ENCODE measurements at regions not wholly inside any gene's neighbourhood (a gene's known extent, or its start where the extent isn't known, plus 50 kb on each side); places are given as distances from the start of the nearest gene placed in this dataset.

DNA sequence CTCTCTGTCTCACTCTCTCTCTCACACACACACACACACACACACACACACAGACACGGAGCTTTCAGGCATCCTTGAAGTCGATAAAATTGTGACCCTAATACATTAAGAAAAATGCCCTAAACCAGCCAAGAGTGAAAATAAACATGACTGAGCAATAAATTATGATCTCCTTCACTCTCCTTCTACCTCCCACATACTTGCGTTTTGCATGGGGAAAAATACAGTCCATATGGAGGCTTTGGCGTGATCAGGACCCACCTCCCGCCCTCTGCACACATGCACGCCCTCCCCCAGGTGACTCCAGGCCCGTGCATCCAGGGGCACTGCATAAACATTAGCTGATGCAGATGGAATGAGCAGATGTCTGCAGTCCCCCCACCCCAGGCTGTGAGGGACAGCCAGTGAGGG is 114.2 kb upstream of the JARID2 start:
- no peaks in the 10 kb centered on the region for H3K79me2 ChIP-seq (replicated peaks; ENCODE audit: insufficient read depth)
- no peak overlapping the region; the same call in 1 of the 2 replicates for H2AFZ ChIP-seq
- H3K27me3 ChIP-seq (ENCODE audit: insufficient read depth) = no peaks in the 10 kb centered on the region
- Mint-ChIP-seq H3K4me1 (peaks cover 17% of the 10 kb centered on the region), H3K27ac (no peak overlapping the region; the same call in 1 of the 2 replicates), H3K9me3 (no peaks in the 10 kb centered on the region), H3K36me3 (ENCODE audit: low read depth) (no peaks in the 10 kb centered on the region), H3K4me3 (no peak overlapping the region), H3K27me3 (ENCODE audit: insufficient read depth, low read depth, poor library complexity) (peaks cover 2% of the 10 kb centered on the region)
- H4K20me1 ChIP-seq (replicated peaks; ENCODE audit: insufficient read depth) = no peaks in the 10 kb centered on the region
- 0 out of 2 replicates have a peak, but pooled peaks cover 2% of the 10 kb centered on the region for H3K9me2 ChIP-seq (ENCODE audit: insufficient read depth)
- DNase-seq (ENCODE audit: low spot score) (no peak), ATAC-seq (no peak)
- no peak for TF ChIP-seq NANOG (IDR thresholded peaks at IDR 0.05; ENCODE audit: borderline replicate concordance)
- TF ChIP-seq STAT1 (IDR thresholded peaks at IDR 0.05; ENCODE audit: unreplicated experiment) = no peak
- TF ChIP-seq, protein P1, sequence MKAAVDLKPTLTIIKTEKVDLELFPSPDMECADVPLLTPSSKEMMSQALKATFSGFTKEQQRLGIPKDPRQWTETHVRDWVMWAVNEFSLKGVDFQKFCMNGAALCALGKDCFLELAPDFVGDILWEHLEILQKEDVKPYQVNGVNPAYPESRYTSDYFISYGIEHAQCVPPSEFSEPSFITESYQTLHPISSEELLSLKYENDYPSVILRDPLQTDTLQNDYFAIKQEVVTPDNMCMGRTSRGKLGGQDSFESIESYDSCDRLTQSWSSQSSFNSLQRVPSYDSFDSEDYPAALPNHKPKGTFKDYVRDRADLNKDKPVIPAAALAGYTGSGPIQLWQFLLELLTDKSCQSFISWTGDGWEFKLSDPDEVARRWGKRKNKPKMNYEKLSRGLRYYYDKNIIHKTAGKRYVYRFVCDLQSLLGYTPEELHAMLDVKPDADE (IDR thresholded peaks at IDR 0.05) = no peak
- no peak for TF ChIP-seq ZNF331 (CRISPR knock-in tag; IDR thresholded peaks at IDR 0.05; ENCODE audit: low read depth)
- no peak for TF ChIP-seq CREB1 (CRISPR knock-in tag; IDR thresholded peaks at IDR 0.05; ENCODE audit: low read depth)
- TF ChIP-seq, protein P2, sequence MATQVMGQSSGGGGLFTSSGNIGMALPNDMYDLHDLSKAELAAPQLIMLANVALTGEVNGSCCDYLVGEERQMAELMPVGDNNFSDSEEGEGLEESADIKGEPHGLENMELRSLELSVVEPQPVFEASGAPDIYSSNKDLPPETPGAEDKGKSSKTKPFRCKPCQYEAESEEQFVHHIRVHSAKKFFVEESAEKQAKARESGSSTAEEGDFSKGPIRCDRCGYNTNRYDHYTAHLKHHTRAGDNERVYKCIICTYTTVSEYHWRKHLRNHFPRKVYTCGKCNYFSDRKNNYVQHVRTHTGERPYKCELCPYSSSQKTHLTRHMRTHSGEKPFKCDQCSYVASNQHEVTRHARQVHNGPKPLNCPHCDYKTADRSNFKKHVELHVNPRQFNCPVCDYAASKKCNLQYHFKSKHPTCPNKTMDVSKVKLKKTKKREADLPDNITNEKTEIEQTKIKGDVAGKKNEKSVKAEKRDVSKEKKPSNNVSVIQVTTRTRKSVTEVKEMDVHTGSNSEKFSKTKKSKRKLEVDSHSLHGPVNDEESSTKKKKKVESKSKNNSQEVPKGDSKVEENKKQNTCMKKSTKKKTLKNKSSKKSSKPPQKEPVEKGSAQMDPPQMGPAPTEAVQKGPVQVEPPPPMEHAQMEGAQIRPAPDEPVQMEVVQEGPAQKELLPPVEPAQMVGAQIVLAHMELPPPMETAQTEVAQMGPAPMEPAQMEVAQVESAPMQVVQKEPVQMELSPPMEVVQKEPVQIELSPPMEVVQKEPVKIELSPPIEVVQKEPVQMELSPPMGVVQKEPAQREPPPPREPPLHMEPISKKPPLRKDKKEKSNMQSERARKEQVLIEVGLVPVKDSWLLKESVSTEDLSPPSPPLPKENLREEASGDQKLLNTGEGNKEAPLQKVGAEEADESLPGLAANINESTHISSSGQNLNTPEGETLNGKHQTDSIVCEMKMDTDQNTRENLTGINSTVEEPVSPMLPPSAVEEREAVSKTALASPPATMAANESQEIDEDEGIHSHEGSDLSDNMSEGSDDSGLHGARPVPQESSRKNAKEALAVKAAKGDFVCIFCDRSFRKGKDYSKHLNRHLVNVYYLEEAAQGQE (IDR thresholded peaks at IDR 0.05; ENCODE audit: unreplicated experiment) = no peak
- TF ChIP-seq EZH2 (IDR thresholded peaks at IDR 0.05; ENCODE audit: low read depth, unreplicated experiment) = no peak
- TF ChIP-seq POLR2AphosphoS5 (IDR thresholded peaks at IDR 0.05; ENCODE audit: low read depth) = no peak
- no peak for TF ChIP-seq JUNB (IDR thresholded peaks at IDR 0.05; ENCODE audit: unreplicated experiment)
- TF ChIP-seq, protein P3, sequence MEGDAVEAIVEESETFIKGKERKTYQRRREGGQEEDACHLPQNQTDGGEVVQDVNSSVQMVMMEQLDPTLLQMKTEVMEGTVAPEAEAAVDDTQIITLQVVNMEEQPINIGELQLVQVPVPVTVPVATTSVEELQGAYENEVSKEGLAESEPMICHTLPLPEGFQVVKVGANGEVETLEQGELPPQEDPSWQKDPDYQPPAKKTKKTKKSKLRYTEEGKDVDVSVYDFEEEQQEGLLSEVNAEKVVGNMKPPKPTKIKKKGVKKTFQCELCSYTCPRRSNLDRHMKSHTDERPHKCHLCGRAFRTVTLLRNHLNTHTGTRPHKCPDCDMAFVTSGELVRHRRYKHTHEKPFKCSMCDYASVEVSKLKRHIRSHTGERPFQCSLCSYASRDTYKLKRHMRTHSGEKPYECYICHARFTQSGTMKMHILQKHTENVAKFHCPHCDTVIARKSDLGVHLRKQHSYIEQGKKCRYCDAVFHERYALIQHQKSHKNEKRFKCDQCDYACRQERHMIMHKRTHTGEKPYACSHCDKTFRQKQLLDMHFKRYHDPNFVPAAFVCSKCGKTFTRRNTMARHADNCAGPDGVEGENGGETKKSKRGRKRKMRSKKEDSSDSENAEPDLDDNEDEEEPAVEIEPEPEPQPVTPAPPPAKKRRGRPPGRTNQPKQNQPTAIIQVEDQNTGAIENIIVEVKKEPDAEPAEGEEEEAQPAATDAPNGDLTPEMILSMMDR (conservative IDR thresholded peaks at IDR 0.05; ENCODE audit: low read depth in 2 of 2) = no peak
- no peak for TF ChIP-seq EZH2phosphoT487 (IDR thresholded peaks at IDR 0.05; ENCODE audit: unreplicated experiment)
- TF ChIP-seq, protein P4, sequence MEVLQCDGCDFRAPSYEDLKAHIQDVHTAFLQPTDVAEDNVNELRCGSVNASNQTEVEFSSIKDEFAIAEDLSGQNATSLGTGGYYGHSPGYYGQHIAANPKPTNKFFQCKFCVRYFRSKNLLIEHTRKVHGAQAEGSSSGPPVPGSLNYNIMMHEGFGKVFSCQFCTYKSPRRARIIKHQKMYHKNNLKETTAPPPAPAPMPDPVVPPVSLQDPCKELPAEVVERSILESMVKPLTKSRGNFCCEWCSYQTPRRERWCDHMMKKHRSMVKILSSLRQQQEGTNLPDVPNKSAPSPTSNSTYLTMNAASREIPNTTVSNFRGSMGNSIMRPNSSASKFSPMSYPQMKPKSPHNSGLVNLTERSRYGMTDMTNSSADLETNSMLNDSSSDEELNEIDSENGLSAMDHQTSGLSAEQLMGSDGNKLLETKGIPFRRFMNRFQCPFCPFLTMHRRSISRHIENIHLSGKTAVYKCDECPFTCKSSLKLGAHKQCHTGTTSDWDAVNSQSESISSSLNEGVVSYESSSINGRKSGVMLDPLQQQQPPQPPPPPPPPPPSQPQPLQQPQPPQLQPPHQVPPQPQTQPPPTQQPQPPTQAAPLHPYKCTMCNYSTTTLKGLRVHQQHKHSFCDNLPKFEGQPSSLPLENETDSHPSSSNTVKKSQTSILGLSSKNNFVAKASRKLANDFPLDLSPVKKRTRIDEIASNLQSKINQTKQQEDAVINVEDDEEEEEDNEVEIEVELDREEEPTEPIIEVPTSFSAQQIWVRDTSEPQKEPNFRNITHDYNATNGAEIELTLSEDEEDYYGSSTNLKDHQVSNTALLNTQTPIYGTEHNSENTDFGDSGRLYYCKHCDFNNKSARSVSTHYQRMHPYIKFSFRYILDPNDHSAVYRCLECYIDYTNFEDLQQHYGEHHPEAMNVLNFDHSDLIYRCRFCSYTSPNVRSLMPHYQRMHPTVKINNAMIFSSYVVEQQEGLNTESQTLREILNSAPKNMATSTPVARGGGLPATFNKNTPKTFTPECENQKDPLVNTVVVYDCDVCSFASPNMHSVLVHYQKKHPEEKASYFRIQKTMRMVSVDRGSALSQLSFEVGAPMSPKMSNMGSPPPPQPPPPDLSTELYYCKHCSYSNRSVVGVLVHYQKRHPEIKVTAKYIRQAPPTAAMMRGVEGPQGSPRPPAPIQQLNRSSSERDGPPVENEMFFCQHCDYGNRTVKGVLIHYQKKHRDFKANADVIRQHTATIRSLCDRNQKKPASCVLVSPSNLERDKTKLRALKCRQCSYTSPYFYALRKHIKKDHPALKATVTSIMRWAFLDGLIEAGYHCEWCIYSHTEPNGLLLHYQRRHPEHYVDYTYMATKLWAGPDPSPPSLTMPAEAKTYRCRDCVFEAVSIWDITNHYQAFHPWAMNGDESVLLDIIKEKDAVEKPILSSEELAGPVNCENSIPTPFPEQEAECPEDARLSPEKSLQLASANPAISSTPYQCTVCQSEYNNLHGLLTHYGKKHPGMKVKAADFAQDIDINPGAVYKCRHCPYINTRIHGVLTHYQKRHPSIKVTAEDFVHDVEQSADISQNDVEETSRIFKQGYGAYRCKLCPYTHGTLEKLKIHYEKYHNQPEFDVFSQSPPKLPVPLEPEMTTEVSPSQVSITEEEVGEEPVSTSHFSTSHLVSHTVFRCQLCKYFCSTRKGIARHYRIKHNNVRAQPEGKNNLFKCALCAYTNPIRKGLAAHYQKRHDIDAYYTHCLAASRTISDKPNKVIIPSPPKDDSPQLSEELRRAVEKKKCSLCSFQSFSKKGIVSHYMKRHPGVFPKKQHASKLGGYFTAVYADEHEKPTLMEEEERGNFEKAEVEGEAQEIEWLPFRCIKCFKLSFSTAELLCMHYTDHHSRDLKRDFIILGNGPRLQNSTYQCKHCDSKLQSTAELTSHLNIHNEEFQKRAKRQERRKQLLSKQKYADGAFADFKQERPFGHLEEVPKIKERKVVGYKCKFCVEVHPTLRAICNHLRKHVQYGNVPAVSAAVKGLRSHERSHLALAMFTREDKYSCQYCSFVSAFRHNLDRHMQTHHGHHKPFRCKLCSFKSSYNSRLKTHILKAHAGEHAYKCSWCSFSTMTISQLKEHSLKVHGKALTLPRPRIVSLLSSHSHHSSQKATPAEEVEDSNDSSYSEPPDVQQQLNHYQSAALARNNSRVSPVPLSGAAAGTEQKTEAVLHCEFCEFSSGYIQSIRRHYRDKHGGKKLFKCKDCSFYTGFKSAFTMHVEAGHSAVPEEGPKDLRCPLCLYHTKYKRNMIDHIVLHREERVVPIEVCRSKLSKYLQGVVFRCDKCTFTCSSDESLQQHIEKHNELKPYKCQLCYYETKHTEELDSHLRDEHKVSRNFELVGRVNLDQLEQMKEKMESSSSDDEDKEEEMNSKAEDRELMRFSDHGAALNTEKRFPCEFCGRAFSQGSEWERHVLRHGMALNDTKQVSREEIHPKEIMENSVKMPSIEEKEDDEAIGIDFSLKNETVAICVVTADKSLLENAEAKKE (CRISPR knock-in tag; IDR thresholded peaks at IDR 0.05) = no peak
- TF ChIP-seq ZNF114 (CRISPR knock-in tag; IDR thresholded peaks at IDR 0.05) = no peak
- no peaks in the 10 kb centered on the region for H3K36me3 ChIP-seq (ENCODE audit: insufficient read depth)
- no peak overlapping the region for H3K27ac ChIP-seq (ENCODE audit: low read depth)
- peaks cover 5% of the 10 kb centered on the region; the same call in 1 of the 2 replicates for H3F3A ChIP-seq (replicated peaks; ENCODE audit: low read depth)
- no peak overlapping the region for H3K4me3 ChIP-seq
- peaks cover 12% of the 10 kb centered on the region for H3K4me1 ChIP-seq (ENCODE audit: insufficient read depth)
- H3K4me2 ChIP-seq = no peak overlapping the region
